Body of pancreas (tissue), 4 donors: ENCODE measurements at regions not wholly inside any gene's neighbourhood (a gene's known extent, or its start where the extent isn't known, plus 50 kb on each side); places are given as distances from the start of the nearest gene placed in this dataset.

Source experiments
- ATAC-seq: fragments of 150-250 bp; one replicate; pipeline ENCODE4 v1.9.1; 2016
- DNase-seq, 4 donors: peaks; one replicate each; pipeline ENCODE4 v3.0.0-alpha.2; 2019
- H3K27ac ChIP-seq, 4 donors: fragments of 200-600 bp; sonication (generic); 1 replicate in 3 of 4; 2 replicates in 1 of 4; pipeline versions ENCODE4 v1.5.1 to v1.6.1; 2016 to 2019; ENCODE audit warnings: mild to moderate bottlenecking in 1 of 4, mixed read lengths in 1 of 4, moderate library complexity in 1 of 4
- H3K27me3 ChIP-seq, 2 donors: fragments of 200-600 bp; sonication (generic); one replicate each; pipeline ENCODE4 v1.6.0; 2016; ENCODE audit warnings: mild to moderate bottlenecking in 1 of 2
- H3K36me3 ChIP-seq, 2 donors: fragments of 200-600 bp; sonication (generic); replicated peaks in 1 of 2; 2 replicates each; pipeline ENCODE4 v1.5.1; 2016; ENCODE audit warnings: low read depth in 2 of 2; ENCODE audit not compliant: insufficient read depth in 1 of 2
- H3K4me1 ChIP-seq: fragments of 200-600 bp; sonication (generic); one replicate; pipeline ENCODE4 v1.6.0; 2016
- H3K4me3 ChIP-seq, 2 donors: fragments of 200-600 bp; sonication (generic); 1 replicate in 1 of 2; 2 replicates in 1 of 2; pipeline ENCODE4 v1.5.1; 2016 to 2019
- H3K9me3 ChIP-seq, 3 donors: fragments of 200-600 bp; sonication (generic); 1 replicate in 2 of 3; 2 replicates in 1 of 3; pipeline ENCODE4 v1.5.1; 2016
- POLR2A ChIP-seq, 3 donors: fragments of 450-650 bp; IDR thresholded peaks; one replicate each; pipeline ENCODE4 v1.6.1; 2016; ENCODE audit warnings: antibody characterized with exemption in 3 of 3, mild to moderate bottlenecking in 2 of 3
- WGBS, 2 donors: methylation state at CpG; one replicate each; pipeline ENCODE4 v1.1.5; 2017; 5-methylcytosine and 5-hydroxymethylcytosine counted together
- intact Hi-C: fragments of 100-400 bp; cut with DNase I; formaldehyde crosslinking; loops from one replicate; pipeline ENCODE4 v1.15.1; 2023
- TF ChIP-seq, protein P1 (sequence below), 7 experiments: fragments of 450-650 bp in 4 of 7; fragments of 200-600 bp in 3 of 7; sonication (generic) in 3 of 7; IDR thresholded peaks; one replicate each; pipeline ENCODE4 v1.5.1; 2016 to 2019; ENCODE audit warnings: antibody characterized with exemption in 7 of 7

DNA sequence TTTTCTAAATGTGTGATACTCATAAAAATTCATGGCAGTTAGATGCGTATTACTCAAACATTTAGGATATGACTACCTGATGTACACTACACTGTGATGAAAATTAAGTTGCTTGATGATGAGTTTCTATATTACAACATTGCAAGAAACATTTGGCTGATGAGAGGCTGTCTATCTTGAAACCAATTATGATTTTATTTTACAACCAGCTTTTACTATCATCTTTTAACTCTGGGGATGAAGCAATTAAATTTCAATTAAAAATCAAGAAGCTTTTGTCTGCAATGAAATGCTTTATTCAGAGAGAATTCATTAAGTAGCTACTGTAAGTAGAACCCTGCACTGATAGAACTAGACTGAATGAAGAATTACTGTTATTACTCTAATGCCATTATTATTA, 500.4 kb downstream of the KCTD16 start:
- no peaks in the 10 kb centered on the region for H3K27me3 ChIP-seq
- DNase-seq (no peak), ATAC-seq (no peak)
- no peak overlapping the region for H3K27ac ChIP-seq
- H3K4me1 ChIP-seq = no peaks in the 10 kb centered on the region
- 92 to 94% methylated on average over 1 of the region's 1 CpG for WGBS, 2 donors
- TF ChIP-seq POLR2A (IDR thresholded peaks at IDR 0.05) = no peak
- TF ChIP-seq, protein P1, sequence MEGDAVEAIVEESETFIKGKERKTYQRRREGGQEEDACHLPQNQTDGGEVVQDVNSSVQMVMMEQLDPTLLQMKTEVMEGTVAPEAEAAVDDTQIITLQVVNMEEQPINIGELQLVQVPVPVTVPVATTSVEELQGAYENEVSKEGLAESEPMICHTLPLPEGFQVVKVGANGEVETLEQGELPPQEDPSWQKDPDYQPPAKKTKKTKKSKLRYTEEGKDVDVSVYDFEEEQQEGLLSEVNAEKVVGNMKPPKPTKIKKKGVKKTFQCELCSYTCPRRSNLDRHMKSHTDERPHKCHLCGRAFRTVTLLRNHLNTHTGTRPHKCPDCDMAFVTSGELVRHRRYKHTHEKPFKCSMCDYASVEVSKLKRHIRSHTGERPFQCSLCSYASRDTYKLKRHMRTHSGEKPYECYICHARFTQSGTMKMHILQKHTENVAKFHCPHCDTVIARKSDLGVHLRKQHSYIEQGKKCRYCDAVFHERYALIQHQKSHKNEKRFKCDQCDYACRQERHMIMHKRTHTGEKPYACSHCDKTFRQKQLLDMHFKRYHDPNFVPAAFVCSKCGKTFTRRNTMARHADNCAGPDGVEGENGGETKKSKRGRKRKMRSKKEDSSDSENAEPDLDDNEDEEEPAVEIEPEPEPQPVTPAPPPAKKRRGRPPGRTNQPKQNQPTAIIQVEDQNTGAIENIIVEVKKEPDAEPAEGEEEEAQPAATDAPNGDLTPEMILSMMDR (IDR thresholded peaks at IDR 0.05) = no peak
- H3K4me3 ChIP-seq = no peak overlapping the region
- H3K36me3 ChIP-seq = no peaks in the 10 kb centered on the region
- no peaks in the 10 kb centered on the region for H3K9me3 ChIP-seq
- intact Hi-C loops = no loop called here

DNA sequence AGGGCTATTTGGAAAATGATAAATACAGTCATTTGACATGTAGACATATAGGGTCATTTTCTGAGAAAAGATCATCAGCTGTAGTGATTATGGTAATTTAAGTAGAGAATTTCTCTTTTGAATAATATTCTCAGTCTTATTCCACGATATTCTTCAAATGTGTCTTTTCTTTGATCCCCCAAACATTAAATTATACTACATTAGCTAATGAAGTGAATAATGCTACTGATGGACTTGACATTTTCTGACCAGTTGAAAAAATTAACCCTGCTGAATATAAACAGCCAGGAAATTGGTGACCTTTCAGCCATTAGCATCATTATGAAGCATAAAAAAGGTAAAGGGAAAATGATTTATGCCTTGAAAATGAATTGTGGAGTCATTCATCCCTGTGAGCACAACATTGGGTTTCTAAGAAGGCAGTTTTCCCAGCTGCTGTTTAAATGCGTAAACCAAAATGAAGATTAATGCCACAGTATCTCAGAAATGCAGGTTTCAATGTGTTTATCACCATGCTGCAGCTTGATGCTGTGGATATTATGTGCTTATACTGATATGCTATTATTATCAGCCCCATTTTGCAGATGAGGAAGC, 489.1 kb downstream of the KCTD16 start:
- Histone ChIP-seq H3K4me3 (no peak overlapping the region), H3K4me1 (no peaks in the 10 kb centered on the region), H3K36me3 (no peaks in the 10 kb centered on the region), H3K9me3 (no peaks in the 10 kb centered on the region), H3K27ac (no peak overlapping the region), H3K27me3 (no peaks in the 10 kb centered on the region)
- no peak for ATAC-seq
- WGBS, 2 donors = 69 to 75% methylated on average over 2 of the region's 2 CpGs
- DNase-seq = no peak
- intact Hi-C loops = no loop called here
- TF ChIP-seq POLR2A (IDR thresholded peaks at IDR 0.05) = no peak
- TF ChIP-seq, protein P1 (IDR thresholded peaks at IDR 0.05) = no peak

DNA sequence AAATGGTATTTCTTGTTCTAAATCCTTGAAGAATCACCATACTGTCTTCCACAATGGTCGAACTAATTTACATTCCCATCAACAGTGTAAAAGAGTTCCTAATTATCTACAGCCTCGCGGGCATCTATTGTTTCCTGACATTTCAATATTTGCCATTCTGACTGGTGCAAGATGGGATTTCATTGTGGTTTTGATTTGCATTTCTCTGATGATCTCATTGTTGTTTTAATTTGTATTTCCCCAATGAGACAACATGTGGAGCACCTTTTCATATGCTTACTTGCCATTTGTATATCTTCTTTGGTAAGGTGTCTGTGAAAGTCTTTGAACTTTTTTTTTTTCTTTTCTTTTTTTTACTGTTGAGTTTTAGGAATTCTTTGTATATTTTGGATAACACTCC, 473.6 kb downstream of the KCTD16 start:
- ATAC-seq = no peak
- Histone ChIP-seq H3K36me3 (no peaks in the 10 kb centered on the region), H3K27ac (no peak overlapping the region), H3K4me3 (no peak overlapping the region), H3K9me3 (no peaks in the 10 kb centered on the region), H3K4me1 (no peaks in the 10 kb centered on the region), H3K27me3 (no peaks in the 10 kb centered on the region)
- 82 to 85% methylated on average over 3 of the region's 3 CpGs for WGBS, 2 donors
- DNase-seq = no peak
- intact Hi-C loops = no loop called here
- TF ChIP-seq POLR2A (IDR thresholded peaks at IDR 0.05) = no peak
- TF ChIP-seq, protein P1 (IDR thresholded peaks at IDR 0.05) = no peak

DNA sequence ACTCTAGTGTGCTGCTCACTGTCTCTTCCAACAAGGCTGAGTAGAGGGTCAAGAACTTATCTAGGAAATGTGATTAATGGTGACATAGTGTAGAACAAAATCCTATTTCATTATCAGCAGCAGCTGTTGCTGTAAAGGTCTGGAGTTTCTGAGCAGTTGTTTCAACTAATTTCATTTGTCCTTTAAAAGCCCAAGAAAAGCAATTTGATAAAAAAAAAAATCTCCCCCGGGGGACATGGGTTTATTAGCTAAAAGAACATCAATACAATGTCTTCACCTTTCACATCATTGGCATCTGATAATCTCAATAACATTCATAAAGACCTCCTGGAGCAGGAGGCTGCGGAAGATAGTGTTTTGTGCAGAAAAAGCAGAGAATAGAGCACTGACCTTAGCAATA, 468.1 kb downstream of the KCTD16 start:
- Histone ChIP-seq H3K9me3 (no peaks in the 10 kb centered on the region), H3K27me3 (no peaks in the 10 kb centered on the region), H3K36me3 (no peaks in the 10 kb centered on the region), H3K4me3 (no peak overlapping the region), H3K27ac (no peak overlapping the region), H3K4me1 (no peaks in the 10 kb centered on the region)
- intact Hi-C loops = no loop called here
- TF ChIP-seq POLR2A (IDR thresholded peaks at IDR 0.05) = no peak
- TF ChIP-seq, protein P1 (IDR thresholded peaks at IDR 0.05) = no peak
- ATAC-seq = no peak
- no peak for DNase-seq
- whole genome bisulfite sequencing, 2 donors = 45 to 50% methylated on average over 2 of the region's 2 CpGs

GRCh38 chr5:144634138-144634537, 463.5 kb downstream of the KCTD16 start:
- Histone ChIP-seq H3K4me1 (no peaks in the 10 kb centered on the region), H3K27ac (no peak overlapping the region), H3K4me3 (no peak overlapping the region), H3K27me3 (no peaks in the 10 kb centered on the region), H3K9me3 (no peaks in the 10 kb centered on the region), H3K36me3 (no peaks in the 10 kb centered on the region)
- WGBS, 2 donors = 83 to 89% methylated on average over 2 of the region's 2 CpGs
- TF ChIP-seq POLR2A (IDR thresholded peaks at IDR 0.05) = no peak
- TF ChIP-seq, protein P1 (IDR thresholded peaks at IDR 0.05) = no peak
- DNase-seq = no peak
- intact Hi-C loops = no loop called here
- ATAC-seq = no peak
